ENCODE measurements at regions not wholly inside any gene's neighbourhood (a gene's known extent, or its start where the extent isn't known, plus 50 kb on each side); places are given as distances from the start of the nearest gene placed in this dataset.

- no peak for TF ChIP-seq NR2C2 (CRISPR knock-in tag; IDR thresholded peaks at IDR 0.05)
- no peak for TF ChIP-seq KAT7 (CRISPR knock-in tag; IDR thresholded peaks at IDR 0.05; ENCODE audit: borderline replicate concordance)
- no peak for TF ChIP-seq FOXP1 (CRISPR knock-in tag; IDR thresholded peaks at IDR 0.05; ENCODE audit: borderline replicate concordance)
- no peak for TF ChIP-seq ZNF219 (CRISPR knock-in tag; IDR thresholded peaks at IDR 0.05; ENCODE audit: borderline replicate concordance)
- TF ChIP-seq ZNF416 (CRISPR knock-in tag; IDR thresholded peaks at IDR 0.05), result no peak
Measured at GRCh38 chr3:180329187-180329586, 272.8 kb upstream of the TTC14 start (continued).

- Mint-ChIP-seq H3K27me3 (ENCODE audit: low read depth) (no peaks in the 10 kb centered on the region), H3K27ac (no peak overlapping the region), H3K36me3 (no peaks in the 10 kb centered on the region), H3K4me3 (no peak overlapping the region), H3K4me1 (peaks cover 18% of the 10 kb centered on the region), H3K9me3 (peaks cover 8% of the 10 kb centered on the region)
- CTCF ChIA-PET, result no interaction called here
- DNase-seq (ENCODE audit: low spot score) (no peak), ATAC-seq (no peak)
- POLR2A ChIA-PET, result no interaction called here
- TF ChIP-seq ZNF263 (CRISPR knock-in tag; IDR thresholded peaks at IDR 0.05; ENCODE audit: low read depth), result no peak
Measured at GRCh38 chr3:180329847-180330246, 272.1 kb upstream of the TTC14 start.

- Mint-ChIP-seq H3K4me3 (no peak overlapping the region), H3K27me3 (ENCODE audit: low read depth) (no peaks in the 10 kb centered on the region), H3K9me3 (peaks cover 8% of the 10 kb centered on the region), H3K27ac (no peak overlapping the region), H3K36me3 (no peaks in the 10 kb centered on the region), H3K4me1 (peaks cover 18% of the 10 kb centered on the region)
- TF ChIP-seq USF2 (CRISPR knock-in tag; IDR thresholded peaks at IDR 0.05) (no peak), ZNF423 (CRISPR knock-in tag; IDR thresholded peaks at IDR 0.05) (no peak), NFYB (CRISPR knock-in tag; conservative IDR thresholded peaks at IDR 0.05; ENCODE audit: low read depth) (no peak), E2F1 (CRISPR knock-in tag; IDR thresholded peaks at IDR 0.05) (no peak), FOXP4 (CRISPR knock-in tag; IDR thresholded peaks at IDR 0.05) (no peak), ELF4 (CRISPR knock-in tag; IDR thresholded peaks at IDR 0.05; ENCODE audit: low read depth) (no peak), NFE2L1 (CRISPR knock-in tag; IDR thresholded peaks at IDR 0.05) (no peak)
- CTCF ChIA-PET, result no interaction called here
- POLR2A ChIA-PET, result no interaction called here
- no peak for DNase-seq (ENCODE audit: low spot score)
- ATAC-seq, result no peak
Measured at GRCh38 chr3:180330440-180330839, 271.5 kb upstream of the TTC14 start.

- DNase-seq (ENCODE audit: low spot score), result no peak
- H3K4me1 Mint-ChIP-seq, result peaks cover 18% of the 10 kb centered on the region
- CTCF ChIA-PET, result no interaction called here
- H3K9me3 Mint-ChIP-seq, result peaks cover 8% of the 10 kb centered on the region
- H3K27me3 Mint-ChIP-seq (ENCODE audit: low read depth), result no peaks in the 10 kb centered on the region
- no peak overlapping the region for H3K27ac Mint-ChIP-seq
- no peaks in the 10 kb centered on the region for H3K36me3 Mint-ChIP-seq
- H3K4me3 Mint-ChIP-seq, result no peak overlapping the region
- ATAC-seq, result no peak
- POLR2A ChIA-PET, result no interaction called here
- TF ChIP-seq ATF1 (CRISPR knock-in tag; IDR thresholded peaks at IDR 0.05) (no peak), NR2C2 (CRISPR knock-in tag; IDR thresholded peaks at IDR 0.05) (no peak), ZNF671 (CRISPR knock-in tag; IDR thresholded peaks at IDR 0.05) (no peak), ZNF416 (CRISPR knock-in tag; IDR thresholded peaks at IDR 0.05) (no peak), SMAD4 (CRISPR knock-in tag; IDR thresholded peaks at IDR 0.05) (no peak), RELA (CRISPR knock-in tag; IDR thresholded peaks at IDR 0.05; ENCODE audit: borderline replicate concordance) (no peak), AFF4 (CRISPR knock-in tag; IDR thresholded peaks at IDR 0.05; ENCODE audit: borderline replicate concordance) (no peak), PRRX2 (CRISPR knock-in tag; IDR thresholded peaks at IDR 0.05) (no peak), ZNF232 (CRISPR knock-in tag; IDR thresholded peaks at IDR 0.05) (no peak), ZNF281 (CRISPR knock-in tag; IDR thresholded peaks at IDR 0.05) (no peak)
Measured at GRCh38 chr3:180332608-180333007, 269.4 kb upstream of the TTC14 start.

All from WTC11 (cell line).